Panc1 (cell line): ENCODE measurements at regions not wholly inside any gene's neighbourhood (a gene's known extent, or its start where the extent isn't known, plus 50 kb on each side); places are given as distances from the start of the nearest gene placed in this dataset.

Experiments used
- CTCF ChIP-seq: fragments of 450-650 bp; IDR thresholded peaks from 2 replicates; pipeline ENCODE4 v1.5.1; 2017; ENCODE audit warnings: mild to moderate bottlenecking
- POLR2AphosphoS5 ChIP-seq: IDR thresholded peaks from 2 replicates; pipeline ENCODE4 v1.6.1; 2012; ENCODE audit warnings: mild to moderate bottlenecking, low read depth, low read length, moderate library complexity
- REST ChIP-seq, 2 experiments: IDR thresholded peaks; 2 replicates each; pipeline ENCODE4 v1.6.1; 2011 to 2012; ENCODE audit warnings: low read depth in 2 of 2, control low read depth in 1 of 2, low read length in 1 of 2, mild to moderate bottlenecking in 1 of 2, moderate library complexity in 1 of 2; ENCODE audit not compliant: insufficient read depth in 1 of 2

GRCh38 chr12:97758586-97758985 is 296.0 kb downstream of the RMST start:
- no peak for TF ChIP-seq CTCF
- TF ChIP-seq REST (IDR thresholded peaks at IDR 0.05; ENCODE audit: insufficient read depth in 1 of 2, low read depth in 2 of 2, low read length in 1 of 2), result no peak
- no peak for TF ChIP-seq POLR2AphosphoS5
